HEK293T (cell line): ENCODE measurements at regions not wholly inside any gene's neighbourhood (a gene's known extent, or its start where the extent isn't known, plus 50 kb on each side); places are given as distances from the start of the nearest gene placed in this dataset.
"Not testable (repeated sequence)": the region's sequence is repeated elsewhere in the genome, so short reads cannot be mapped to it uniquely, and the experiment has no call there.

Experiments
- CTCF ChIA-PET: fragments of 350-600 bp; formaldehyde crosslinking; extraction: SDS; loops from one replicate; lab custom pipeline; 2021; ENCODE audit warnings: antibody characterized with exemption, inconsistent platforms; lab: Yijun Ruan, JAX
- POLR2A ChIA-PET: fragments of 350-600 bp; formaldehyde crosslinking; extraction: SDS; loops from one replicate; lab custom pipeline; 2020; ENCODE audit warnings: antibody characterized with exemption, inconsistent platforms; lab: Yijun Ruan, JAX
- DNase-seq: peaks from one replicate; pipeline ENCODE4 v3.0.0; 2012; ENCODE audit warnings: mixed read lengths; ENCODE audit errors: extremely low spot score
- ARNT ChIP-seq: fragments of 450-650 bp; IDR thresholded peaks from 2 replicates; pipeline ENCODE4 v1.6.1; 2017; ENCODE audit warnings: mild to moderate bottlenecking
- BHLHE40 ChIP-seq: fragments of 450-650 bp; IDR thresholded peaks from 2 replicates; pipeline ENCODE4 v1.6.1; 2016; ENCODE audit warnings: mild to moderate bottlenecking, moderate library complexity, borderline replicate concordance
- CTBP1 ChIP-seq: fragments of 450-650 bp; IDR thresholded peaks from 2 replicates; pipeline ENCODE4 v1.6.1; 2016; ENCODE audit warnings: borderline replicate concordance
- ELF4 ChIP-seq: fragments of 450-650 bp; IDR thresholded peaks from 2 replicates; pipeline ENCODE4 v1.6.1; 2017; ENCODE audit warnings: antibody characterized with exemption
- FOXA1 ChIP-seq: fragments of 450-650 bp; IDR thresholded peaks from 2 replicates; pipeline ENCODE4 v1.6.1; 2016; ENCODE audit warnings: mild to moderate bottlenecking
- FOXK2 ChIP-seq: fragments of 450-650 bp; IDR thresholded peaks from 2 replicates; pipeline ENCODE4 v1.6.1; 2016; ENCODE audit warnings: mild to moderate bottlenecking
- FOXM1 ChIP-seq: fragments of 450-650 bp; IDR thresholded peaks from 2 replicates; pipeline ENCODE4 v1.6.1; 2017; ENCODE audit warnings: mild to moderate bottlenecking, borderline replicate concordance
- HDGF ChIP-seq: fragments of 450-650 bp; IDR thresholded peaks from 2 replicates; pipeline ENCODE4 v1.6.1; 2017; ENCODE audit warnings: antibody characterized with exemption, borderline replicate concordance
- L3MBTL2 ChIP-seq: fragments of 450-650 bp; conservative IDR thresholded peaks from 2 replicates; pipeline ENCODE4 v1.6.1; 2016; ENCODE audit warnings: mild to moderate bottlenecking
- LEF1 ChIP-seq: fragments of 450-650 bp; IDR thresholded peaks from 2 replicates; pipeline ENCODE4 v1.6.1; 2017; ENCODE audit warnings: mild to moderate bottlenecking, borderline replicate concordance
- NFRKB ChIP-seq: fragments of 450-650 bp; IDR thresholded peaks from 2 replicates; pipeline ENCODE4 v1.6.1; 2016; ENCODE audit warnings: mild to moderate bottlenecking, moderate library complexity
- SP1 ChIP-seq: fragments of 450-650 bp; IDR thresholded peaks from 2 replicates; pipeline ENCODE4 v1.6.1; 2017
- SUZ12 ChIP-seq: fragments of 450-650 bp; IDR thresholded peaks from 2 replicates; pipeline ENCODE4 v1.6.1; 2016; ENCODE audit warnings: mild to moderate bottlenecking
- TARDBP ChIP-seq: fragments of 450-650 bp; IDR thresholded peaks from 2 replicates; pipeline ENCODE4 v1.6.1; 2016
- ZNF384 ChIP-seq: fragments of 450-650 bp; IDR thresholded peaks from 2 replicates; pipeline ENCODE4 v1.6.1; 2016
- TF ChIP-seq, protein P1 (sequence below): fragments of 450-650 bp; IDR thresholded peaks from 2 replicates; pipeline ENCODE4 v1.6.1; 2016

DNA sequence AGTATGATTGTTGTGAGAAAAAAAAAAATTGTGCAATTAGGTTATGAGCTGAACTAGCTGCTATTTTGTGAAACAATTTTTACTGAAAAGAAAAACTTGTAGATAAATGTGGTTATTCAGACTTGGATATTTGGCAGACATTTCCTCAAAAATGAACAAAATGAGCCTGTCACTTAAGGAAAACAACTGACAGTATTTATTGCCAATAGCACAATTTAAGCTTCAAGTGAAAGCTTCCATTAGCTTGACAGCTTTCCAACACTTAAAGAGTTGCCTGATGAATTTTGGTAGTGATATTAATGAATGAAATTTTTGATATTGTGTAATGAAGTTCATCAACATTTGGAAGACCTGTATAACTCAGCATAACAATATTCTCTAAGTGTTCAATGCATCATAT lies 116.1 kb upstream of the RGS1 start:
- ChIA-PET CTCF (no interaction called here), POLR2A (no interaction called here)
- DNase-seq = no peak
- TF ChIP-seq FOXA1 = no peak
- TF ChIP-seq ELF4 = no peak
- TF ChIP-seq, protein P1, sequence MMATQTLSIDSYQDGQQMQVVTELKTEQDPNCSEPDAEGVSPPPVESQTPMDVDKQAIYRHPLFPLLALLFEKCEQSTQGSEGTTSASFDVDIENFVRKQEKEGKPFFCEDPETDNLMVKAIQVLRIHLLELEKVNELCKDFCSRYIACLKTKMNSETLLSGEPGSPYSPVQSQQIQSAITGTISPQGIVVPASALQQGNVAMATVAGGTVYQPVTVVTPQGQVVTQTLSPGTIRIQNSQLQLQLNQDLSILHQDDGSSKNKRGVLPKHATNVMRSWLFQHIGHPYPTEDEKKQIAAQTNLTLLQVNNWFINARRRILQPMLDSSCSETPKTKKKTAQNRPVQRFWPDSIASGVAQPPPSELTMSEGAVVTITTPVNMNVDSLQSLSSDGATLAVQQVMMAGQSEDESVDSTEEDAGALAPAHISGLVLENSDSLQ = no peak
- TF ChIP-seq FOXK2 = no peak
- no peak for TF ChIP-seq ARNT
- no peak for TF ChIP-seq ZNF384
- TF ChIP-seq HDGF = no peak
- no peak for TF ChIP-seq TARDBP
- no peak for TF ChIP-seq SUZ12
- no peak for TF ChIP-seq SP1
- TF ChIP-seq LEF1 = no peak
- TF ChIP-seq CTBP1 = no peak
- no peak for TF ChIP-seq L3MBTL2
- TF ChIP-seq NFRKB = no peak
- no peak for TF ChIP-seq FOXM1
- no peak for TF ChIP-seq BHLHE40

DNA sequence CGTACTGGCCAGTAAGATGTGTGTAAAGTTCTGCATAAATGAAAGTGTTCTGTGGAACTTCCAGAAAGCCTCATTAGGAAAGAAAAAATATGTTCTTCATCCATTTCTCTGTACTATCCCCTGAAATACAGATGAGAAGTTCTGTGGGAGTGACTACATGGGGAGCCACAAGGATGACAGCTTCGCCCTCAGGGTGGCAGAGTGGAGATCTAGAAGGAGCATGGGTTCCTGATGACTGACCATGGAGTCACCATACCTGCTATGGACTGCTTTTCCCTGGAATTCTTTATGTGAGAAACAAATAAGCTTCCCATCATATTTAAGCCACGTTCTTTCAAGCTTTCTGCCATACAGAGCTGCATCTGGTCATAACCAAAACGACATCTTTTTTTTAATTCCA lies 113.9 kb upstream of the RGS1 start:
- TF ChIP-seq FOXA1 (no peak), ZNF384 (no peak), ELF4 (no peak), SP1 (no peak), TARDBP (no peak)
- DNase-seq = no peak
- ChIA-PET CTCF (no interaction called here), POLR2A (no interaction called here)

DNA sequence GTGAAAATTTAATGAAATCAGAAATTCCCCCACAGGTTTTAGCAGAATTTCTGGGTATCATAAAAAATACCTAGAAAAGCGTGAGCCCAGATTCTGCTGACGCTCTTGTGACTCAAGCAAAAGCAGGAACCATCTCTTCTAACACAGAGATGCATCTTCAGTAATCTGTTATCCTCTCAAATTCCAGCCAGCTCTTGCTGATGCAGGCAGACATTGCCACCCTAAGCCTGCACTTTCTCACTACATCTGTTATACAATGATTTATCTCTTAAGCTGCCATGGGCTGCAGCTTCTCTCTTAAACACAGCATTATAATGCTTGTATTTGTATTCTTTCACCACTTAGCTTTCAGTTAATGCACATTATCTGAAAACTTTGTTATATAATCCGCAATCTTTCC lies 113.0 kb upstream of the RGS1 start:
- TF ChIP-seq BHLHE40 (no peak), L3MBTL2 (no peak), HDGF (no peak), CTBP1 (no peak), FOXK2 (no peak), FOXA1 (no peak), TARDBP (no peak), ARNT (no peak), FOXM1 (no peak)
- DNase-seq = no peak
- CTCF ChIA-PET = no interaction called here
- POLR2A ChIA-PET = no interaction called here

DNA sequence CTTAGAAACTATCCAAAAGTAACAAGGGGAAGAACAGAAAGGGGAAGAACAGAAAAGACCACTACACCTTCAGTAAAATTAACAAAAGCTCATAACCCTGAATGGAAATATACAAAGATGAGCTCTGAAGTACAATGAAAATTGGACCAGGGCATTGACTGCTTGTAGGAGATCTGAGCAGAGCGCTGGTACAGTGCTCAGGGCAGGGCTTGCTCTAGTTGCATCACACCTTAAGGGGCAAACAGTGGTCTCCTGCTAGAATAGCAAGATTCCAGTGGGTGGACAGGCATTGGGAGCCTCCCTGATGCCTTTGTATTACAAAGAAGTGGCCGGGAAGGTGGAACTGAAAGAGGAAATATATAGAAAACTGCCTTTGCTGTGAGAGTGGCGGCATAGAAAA lies 111.9 kb upstream of the RGS1 start:
- no peak for TF ChIP-seq TARDBP
- no peak for TF ChIP-seq CTBP1
- no peak for TF ChIP-seq L3MBTL2
- no peak for TF ChIP-seq NFRKB
- TF ChIP-seq ELF4 = no peak
- TF ChIP-seq BHLHE40 = no peak
- TF ChIP-seq, protein P1 = no peak
- no peak for TF ChIP-seq FOXM1
- TF ChIP-seq LEF1 = no peak
- no peak for TF ChIP-seq SP1
- no peak for TF ChIP-seq SUZ12
- no peak for TF ChIP-seq ZNF384
- no peak for TF ChIP-seq FOXA1
- no peak for TF ChIP-seq ARNT
- no peak for TF ChIP-seq FOXK2
- TF ChIP-seq HDGF = no peak
- ChIA-PET CTCF (no interaction called here), POLR2A (no interaction called here)
- DNase-seq = no peak

DNA sequence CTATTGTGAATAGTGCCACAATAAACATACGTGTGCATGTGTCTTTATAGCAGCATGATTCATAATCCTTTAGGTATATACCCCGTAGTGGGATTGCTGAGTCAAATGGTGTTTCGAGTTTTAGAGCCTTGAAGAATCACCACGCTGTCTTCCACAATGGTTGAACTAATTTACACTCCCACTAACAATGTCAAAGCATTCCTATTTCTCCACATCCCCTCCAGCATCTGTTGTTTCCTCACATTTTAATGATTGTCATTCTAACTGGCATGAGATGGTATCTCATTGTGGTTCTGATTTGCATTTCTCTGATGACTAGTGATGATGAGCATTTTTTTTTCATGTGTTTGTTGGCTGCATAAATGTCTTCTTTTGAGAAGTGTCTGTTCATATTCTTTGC lies 110.4 kb upstream of the RGS1 start:
- POLR2A ChIA-PET, CTCF ChIA-PET, DNase-seq: not testable (repeated sequence)

DNA sequence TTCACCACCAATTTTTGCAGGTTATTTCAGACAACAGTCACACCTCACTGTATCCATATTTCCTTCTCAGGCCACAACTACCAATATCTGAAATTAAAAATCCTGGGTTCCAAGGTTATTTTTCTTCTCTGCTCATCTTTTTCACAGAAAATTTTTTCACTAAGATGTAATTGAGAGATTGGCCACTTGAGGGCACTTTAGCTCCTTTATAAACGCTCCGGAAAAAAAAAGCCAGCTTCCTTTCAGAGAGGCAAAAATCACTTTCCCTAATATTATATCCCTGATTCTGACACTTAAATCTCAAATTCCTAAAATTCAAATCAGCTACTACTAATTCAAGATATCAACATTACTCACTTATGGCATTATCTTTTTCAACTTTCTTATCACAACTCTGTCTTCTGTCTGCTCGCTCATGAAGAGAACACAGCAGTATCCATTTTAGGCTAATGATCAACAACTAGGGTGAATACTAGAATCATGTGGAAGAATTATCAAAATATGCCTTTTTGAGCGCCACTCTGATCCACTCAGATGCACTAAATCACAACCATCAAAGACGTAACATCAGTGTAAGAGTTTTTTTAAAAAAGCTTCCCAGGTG lies 101.4 kb upstream of the RGS1 start:
- TF ChIP-seq ZNF384 (peak; percentile 86), FOXK2 (no peak)
- peak; percentile 34 for DNase-seq
- CTCF ChIA-PET = interaction anchor here (0.6 to 1.0 kb wide), 8 partner anchors 22 to 1150 kb away, joined by 3 to 5 read pairs (median 3); no protein-coding TSS in a partner anchor
- POLR2A ChIA-PET = no interaction called here

DNA sequence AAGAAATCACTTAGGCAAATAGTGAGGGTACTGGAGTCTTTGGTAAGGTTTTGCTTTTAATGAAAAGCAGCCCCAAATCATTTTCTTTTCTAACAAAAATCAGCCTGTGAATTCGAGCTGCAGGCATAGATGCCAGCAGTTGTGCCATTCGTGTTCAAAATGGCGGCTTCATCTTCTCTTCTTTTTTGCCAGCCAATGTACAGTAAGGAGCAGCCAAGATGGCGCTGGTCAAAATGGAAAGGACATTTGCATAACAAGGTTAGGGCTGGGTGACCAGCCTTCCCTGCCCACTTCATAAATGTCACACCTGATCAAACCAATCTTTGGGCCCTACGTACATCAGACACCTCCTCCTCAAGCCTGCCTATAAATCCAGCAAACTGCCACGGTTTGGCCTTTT lies 100.2 kb upstream of the RGS1 start:
- ChIA-PET POLR2A (no interaction called here), CTCF (interaction anchor here (0.8 kb wide), 1 partner anchor 292 kb away, joined by 3 read pairs; no protein-coding TSS in a partner anchor)
- no peak for TF ChIP-seq TARDBP
- no peak for DNase-seq

DNA sequence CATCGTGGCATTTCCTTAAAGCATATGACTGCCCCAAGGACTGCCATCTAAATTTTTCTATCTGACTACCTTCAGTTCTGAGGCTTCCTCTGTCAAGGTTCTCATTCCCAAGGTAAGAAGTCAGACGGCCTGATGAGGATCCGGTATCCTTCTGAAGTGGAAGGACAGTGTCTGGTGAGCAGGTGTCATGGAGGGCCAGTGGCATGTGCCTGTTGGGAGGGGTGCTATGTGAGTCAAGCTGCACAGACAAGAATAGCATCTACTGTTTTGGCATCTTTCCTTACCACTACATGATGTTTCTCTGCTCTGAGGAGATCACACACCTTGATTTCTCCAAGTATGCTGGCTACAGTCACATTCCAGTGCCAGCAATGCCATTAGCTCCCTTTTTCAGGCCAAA lies 99.6 kb upstream of the RGS1 start:
- DNase-seq = no peak
- TF ChIP-seq FOXK2 (no peak), FOXA1 (no peak), LEF1 (no peak), SP1 (no peak), TARDBP (no peak), FOXM1 (no peak), CTBP1 (no peak)
- TF ChIP-seq, protein P1 = no peak
- ChIA-PET CTCF (no interaction called here), POLR2A (no interaction called here)
